H1 (cell line): ENCODE measurements at regions not wholly inside any gene's neighbourhood (a gene's known extent, or its start where the extent isn't known, plus 50 kb on each side); places are given as distances from the start of the nearest gene placed in this dataset.
"Not testable (repeated sequence)": the region's sequence is repeated elsewhere in the genome, so short reads cannot be mapped to it uniquely, and the experiment has no call there.

ENCODE experiments used
- CTCF ChIA-PET: fragments of 300-600 bp; sonication (Branson Sonifier 250); formaldehyde crosslinking; loops from one replicate; lab custom pipeline; 2021; ENCODE audit not compliant: partially characterized antibody; lab: Charles Lee
- POLR2A ChIA-PET: fragments of 300-600 bp; sonication (Branson Sonifier 250); formaldehyde crosslinking; loops from one replicate; lab custom pipeline; 2021; ENCODE audit warnings: inconsistent platforms; ENCODE audit not compliant: partially characterized antibody; lab: Charles Lee
- DNase-seq, 2 experiments: peaks; one replicate each; pipeline versions ENCODE4 v3.0.0 to v3.0.0-alpha.2; 2010 to 2022; ENCODE audit warnings: low spot score in 2 of 2, low read depth in 1 of 2, mixed read lengths in 1 of 2
- FAIRE-seq: peaks from 2 replicates; lab custom pipeline; 2011; peaks lifted over from hg19 to GRCh38; lab: Jason Lieb, UNC
- H2AFZ ChIP-seq: 2 replicates; pipeline ENCODE4 v1.8.1; 2012; ENCODE audit warnings: low read length, inconsistent platforms
- H2AK5ac ChIP-seq: 2 replicates; pipeline ENCODE4 v1.6.1; 2013; ENCODE audit warnings: low read depth, low read length
- H2BK120ac ChIP-seq: replicated peaks from 2 replicates; pipeline ENCODE3; 2013; ENCODE audit warnings: low read depth, low read length, inconsistent platforms
- H2BK12ac ChIP-seq: 2 replicates; pipeline ENCODE4 v1.6.1; 2013; ENCODE audit warnings: low read depth, low read length
- H2BK15ac ChIP-seq: 2 replicates; pipeline ENCODE4 v1.6.1; 2013; ENCODE audit warnings: low read length
- H2BK20ac ChIP-seq: 2 replicates; pipeline ENCODE4 v1.6.1; 2013; ENCODE audit warnings: low read length
- H2BK5ac ChIP-seq: 2 replicates; pipeline ENCODE4 v1.6.1; 2013; ENCODE audit warnings: low read depth, low read length
- H3K14ac ChIP-seq: 2 replicates; pipeline ENCODE4 v1.6.1; 2013; ENCODE audit warnings: inconsistent platforms; ENCODE audit not compliant: insufficient read length
- H3K18ac ChIP-seq: 2 replicates; pipeline ENCODE4 v1.6.1; 2013; ENCODE audit warnings: low read length; ENCODE audit errors: extremely low read depth
- H3K23ac ChIP-seq: 2 replicates; pipeline ENCODE4 v1.6.1; 2013; ENCODE audit warnings: inconsistent platforms; ENCODE audit not compliant: insufficient read length
- H3K23me2 ChIP-seq: 2 replicates; pipeline ENCODE4 v1.6.1; 2013; ENCODE audit warnings: low read depth, low read length
- H3K27ac ChIP-seq: 2 replicates; pipeline ENCODE4 v1.6.1; 2011; ENCODE audit warnings: low read depth, low read length, inconsistent platforms
- H3K27me3 ChIP-seq, 4 experiments: replicated peaks in 1 of 4; 1 replicate in 1 of 4; 2 replicates in 3 of 4; pipeline versions ENCODE4 v1.6.1 to v1.8.1; 2011 to 2013; ENCODE audit warnings: low read length in 3 of 4, mild to moderate bottlenecking in 3 of 4, inconsistent platforms in 2 of 4, mixed read lengths in 2 of 4, moderate library complexity in 1 of 4; ENCODE audit not compliant: control insufficient read depth in 3 of 4, insufficient read depth in 3 of 4; ENCODE audit errors: extremely low read depth in 1 of 4
- H3K36me3 ChIP-seq, 4 experiments: 2 replicates each; pipeline versions ENCODE4 v1.6.1 to v1.8.1; 2011 to 2013; ENCODE audit warnings: mild to moderate bottlenecking in 4 of 4, low read length in 3 of 4, moderate library complexity in 2 of 4, control low read depth in 1 of 4, inconsistent platforms in 1 of 4; ENCODE audit not compliant: insufficient read depth in 4 of 4, control insufficient read depth in 2 of 4
- H3K4ac ChIP-seq: replicated peaks from 2 replicates; pipeline ENCODE3; 2013; ENCODE audit warnings: low read length, low read depth, mixed read lengths, inconsistent platforms; ENCODE audit not compliant: insufficient read length
- H3K4me1 ChIP-seq, 4 experiments: replicated peaks in 1 of 4; 1 replicate in 1 of 4; 2 replicates in 3 of 4; pipeline versions ENCODE4 v1.6.1 to v1.8.1; 2011 to 2013; ENCODE audit warnings: low read length in 3 of 4, inconsistent platforms in 2 of 4, mixed read lengths in 1 of 4; ENCODE audit not compliant: insufficient read depth in 4 of 4, control insufficient read depth in 3 of 4
- H3K4me2 ChIP-seq, 2 experiments: 2 replicates each; pipeline versions ENCODE4 v1.6.1 to v1.8.1; 2011 to 2013; ENCODE audit warnings: low read depth in 2 of 2, low read length in 2 of 2, control low read depth in 1 of 2, inconsistent platforms in 1 of 2, mild to moderate bottlenecking in 1 of 2; ENCODE audit not compliant: insufficient read depth in 1 of 2
- H3K4me3 ChIP-seq, 4 experiments: fragments of 200-600, 300-600 bp in 1 of 4; sonication (generic), shearing (Covaris generic), sonication (Bioruptor Twin) in 1 of 4; 2 replicates each; pipeline versions ENCODE4 v1.5.1 to v1.8.1; 2011 to 2016; ENCODE audit warnings: low read length in 4 of 4, low read depth in 3 of 4, control low read depth in 2 of 4, inconsistent platforms in 2 of 4, mild to moderate bottlenecking in 2 of 4, mixed read lengths in 1 of 4, moderate library complexity in 1 of 4; ENCODE audit not compliant: insufficient read depth in 2 of 4; ENCODE audit errors: extremely low read depth in 1 of 4
- H3K56ac ChIP-seq: replicated peaks from 2 replicates; pipeline ENCODE3; 2013; ENCODE audit warnings: low read depth, mild to moderate bottlenecking, mixed read lengths, low read length, inconsistent platforms; ENCODE audit not compliant: insufficient read length
- H3K79me1 ChIP-seq: 2 replicates; pipeline ENCODE4 v1.6.1; 2013; ENCODE audit warnings: low read depth, low read length, control low read depth
- H3K79me2 ChIP-seq, 2 experiments: 2 replicates each; pipeline versions ENCODE4 v1.6.1 to v1.8.1; 2012 to 2013; ENCODE audit warnings: low read length in 2 of 2, mild to moderate bottlenecking in 2 of 2, inconsistent platforms in 1 of 2; ENCODE audit not compliant: insufficient read depth in 2 of 2, control insufficient read depth in 1 of 2
- H3K9ac ChIP-seq, 4 experiments: replicated peaks in 1 of 4; 1 replicate in 1 of 4; 2 replicates in 3 of 4; pipeline versions ENCODE4 v1.6.1 to v1.8.1; 2011 to 2013; ENCODE audit warnings: low read depth in 3 of 4, low read length in 3 of 4, control low read depth in 2 of 4, mild to moderate bottlenecking in 2 of 4, moderate library complexity in 2 of 4, inconsistent platforms in 1 of 4; ENCODE audit errors: extremely low read depth in 1 of 4
- H3K9me3 ChIP-seq, 2 experiments: 2 replicates each; pipeline versions ENCODE4 v1.6.1 to v1.8.1; 2012 to 2013; ENCODE audit warnings: mild to moderate bottlenecking in 2 of 2, moderate library complexity in 2 of 2, control low read depth in 1 of 2, inconsistent platforms in 1 of 2, low read depth in 1 of 2, low read length in 1 of 2, mixed read lengths in 1 of 2; ENCODE audit not compliant: insufficient read depth in 2 of 2
- H4K20me1 ChIP-seq, 2 experiments: replicated peaks in 1 of 2; 2 replicates each; pipeline versions ENCODE3 to v1.8.1; 2011 to 2013; ENCODE audit warnings: inconsistent platforms in 2 of 2, low read length in 2 of 2, mild to moderate bottlenecking in 1 of 2; ENCODE audit not compliant: insufficient read depth in 2 of 2, control insufficient read depth in 1 of 2
- H4K5ac ChIP-seq: 2 replicates; pipeline ENCODE4 v1.6.1; 2013; ENCODE audit warnings: low read length, low read depth, mixed read lengths, inconsistent platforms; ENCODE audit not compliant: insufficient read length
- H4K8ac ChIP-seq: 2 replicates; pipeline ENCODE4 v1.8.0; 2013; ENCODE audit warnings: mild to moderate bottlenecking, moderate library complexity, low read length, inconsistent platforms; ENCODE audit not compliant: insufficient read depth; ENCODE audit errors: extremely low read depth
- H4K91ac ChIP-seq: replicated peaks from 2 replicates; pipeline ENCODE3; 2013; ENCODE audit warnings: low read length, mixed read lengths, inconsistent platforms; ENCODE audit not compliant: insufficient read length
- WGBS, 2 experiments: shearing (Covaris generic) in 1 of 2; methylation state at CpG; one replicate each; pipeline versions ENCODE4 v1.1.6 to v1.1.7; 2013 to 2015; ENCODE audit warnings: low lambda C conversion rate in 2 of 2, mixed read lengths in 2 of 2, inconsistent platforms in 1 of 2, low coverage in 1 of 2, missing lambda C conversion rate in 1 of 2; ENCODE audit not compliant: insufficient replicate concordance in 2 of 2, insufficient coverage in 1 of 2, insufficient read length in 1 of 2; ENCODE audit errors: extremely low coverage in 1 of 2, missing lambda C conversion rate in 1 of 2; 5-methylcytosine and 5-hydroxymethylcytosine counted together

- H2AK5ac ChIP-seq, H3K9me3 ChIP-seq, H3K79me2 ChIP-seq, H2AFZ ChIP-seq, H3K27ac ChIP-seq, H3K4me1 ChIP-seq, POLR2A ChIA-PET, H3K27me3 ChIP-seq, H3K4me2 ChIP-seq, H3K56ac ChIP-seq, H3K18ac ChIP-seq, H2BK12ac ChIP-seq, H4K20me1 ChIP-seq, H4K91ac ChIP-seq, H2BK5ac ChIP-seq, CTCF ChIA-PET, DNase-seq, H3K4ac ChIP-seq, H2BK120ac ChIP-seq, FAIRE-seq, H3K79me1 ChIP-seq, H3K23ac ChIP-seq, H3K14ac ChIP-seq, H2BK20ac ChIP-seq, H4K5ac ChIP-seq, H3K9ac ChIP-seq, H4K8ac ChIP-seq, H3K36me3 ChIP-seq, H3K23me2 ChIP-seq, H2BK15ac ChIP-seq, H3K4me3 ChIP-seq: not testable (repeated sequence)
- 100% methylated on average over 1 of the region's 2 CpGs; no CpG with 5 or more reads in 1 of the 2 experiments for WGBS, 2 experiments
Measured at GRCh38 chr4:117927823-117928222, 106.5 kb upstream of the NDST3 start.
